ENCODE measurements at regions not wholly inside any gene's neighbourhood (a gene's known extent, or its start where the extent isn't known, plus 50 kb on each side); places are given as distances from the start of the nearest gene placed in this dataset.

- TF ChIP-seq CTCF (IDR thresholded peaks at IDR 0.05; ENCODE audit: low read depth, low read length) (no peak), EZH2phosphoT487 (IDR thresholded peaks at IDR 0.05; ENCODE audit: low read depth) (no peak)
Observed at GRCh38 chr1:90501281-90501680, 215.8 kb downstream of the BARHL2 start.

All from OCI-LY3 (cell line).